Gastroesophageal sphincter (tissue), 4 donors: ENCODE measurements at regions not wholly inside any gene's neighbourhood (a gene's known extent, or its start where the extent isn't known, plus 50 kb on each side); places are given as distances from the start of the nearest gene placed in this dataset.

Experiments used
- ATAC-seq: fragments of 150-250 bp; one replicate; pipeline ENCODE4 v1.9.1; 2016; ENCODE audit warnings: mild to moderate bottlenecking, moderate library complexity
- H3K27ac ChIP-seq, 4 donors: fragments of 200-600 bp; sonication (generic) in 3 of 4; 1 replicate in 3 of 4; 2 replicates in 1 of 4; pipeline ENCODE4 v1.5.1; 2016 to 2019
- H3K27me3 ChIP-seq: fragments of 200-600 bp; sonication (generic); one replicate; pipeline ENCODE4 v1.5.1; 2019
- H3K36me3 ChIP-seq, 2 donors: fragments of 200-600 bp; sonication (generic); one replicate each; pipeline ENCODE4 v1.5.1; 2019; ENCODE audit warnings: control low read depth in 1 of 2
- H3K4me1 ChIP-seq, 3 donors: fragments of 200-600 bp; sonication (generic); 1 replicate in 2 of 3; 2 replicates in 1 of 3; pipeline ENCODE4 v1.5.1; 2016 to 2019; ENCODE audit warnings: control low read depth in 2 of 3
- H3K4me3 ChIP-seq, 2 donors: fragments of 200-600 bp; sonication (generic); one replicate each; pipeline ENCODE4 v1.5.1; 2019; ENCODE audit warnings: mild to moderate bottlenecking in 1 of 2, moderate library complexity in 1 of 2
- H3K9me3 ChIP-seq, 3 donors: fragments of 200-600 bp; sonication (generic); one replicate each; pipeline ENCODE4 v1.5.1; 2017 to 2019; ENCODE audit warnings: control low read depth in 2 of 3
- CTCF ChIP-seq, 4 experiments: fragments of 200-600 bp in 2 of 4; fragments of 450-650 bp in 2 of 4; sonication (generic) in 1 of 4; IDR thresholded peaks; one replicate each; pipeline ENCODE4 v1.5.1; 2017 to 2019; ENCODE audit warnings: antibody characterized with exemption in 4 of 4, mild to moderate bottlenecking in 2 of 4, moderate library complexity in 2 of 4
- EP300 ChIP-seq: sonication (generic); formaldehyde crosslinking; IDR thresholded peaks from one replicate; pipeline ENCODE4 v1.6.1; 2017; ENCODE audit warnings: antibody characterized with exemption, mild to moderate bottlenecking
- POLR2A ChIP-seq, 2 donors: fragments of 450-650 bp; IDR thresholded peaks; one replicate each; pipeline ENCODE4 v1.6.1; 2017; ENCODE audit warnings: antibody characterized with exemption in 2 of 2, mild to moderate bottlenecking in 2 of 2, moderate library complexity in 1 of 2
- POLR2AphosphoS5 ChIP-seq: sonication (generic); formaldehyde crosslinking; IDR thresholded peaks from one replicate; pipeline ENCODE4 v1.6.1; 2017; ENCODE audit warnings: antibody characterized with exemption
- WGBS, 2 donors: methylation state at CpG; one replicate each; pipeline ENCODE4 v1.1.5; 2018; ENCODE audit warnings: low coverage in 1 of 2; 5-methylcytosine and 5-hydroxymethylcytosine counted together

- H3K4me1 ChIP-seq, result no peaks in the 10 kb centered on the region
- H3K9me3 ChIP-seq, result no peaks in the 10 kb centered on the region
- no peaks in the 10 kb centered on the region for H3K27me3 ChIP-seq
- H3K4me3 ChIP-seq, result no peak overlapping the region
- H3K27ac ChIP-seq, result no peak overlapping the region
- TF ChIP-seq EP300, result no peak
- no peak for TF ChIP-seq POLR2A (IDR thresholded peaks at IDR 0.05)
- TF ChIP-seq CTCF (IDR thresholded peaks at IDR 0.05), result no peak
- TF ChIP-seq POLR2AphosphoS5, result no peak
- ATAC-seq, result no peak
- no peaks in the 10 kb centered on the region for H3K36me3 ChIP-seq
- 80% methylated on average over 1 of the region's 6 CpGs; no CpG with 5 or more reads in 1 of the 2 donors for WGBS, 2 donors
Measured at GRCh38 chrX:65253817-65254216, 277.6 kb upstream of the ZC4H2 start.

GRCh38 chrX:65241059-65241721 lies 264.9 kb upstream of the ZC4H2 start:
- ATAC-seq, result no peak
- 87% methylated on average over 3 of the region's 4 CpGs; no CpG with 5 or more reads in 1 of the 2 donors for WGBS, 2 donors
- Histone ChIP-seq H3K27ac (no peak overlapping the region), H3K9me3 (peaks cover 0 to 53% (median 0%) of the 10 kb centered on the region in 3 donors), H3K27me3 (no peaks in the 10 kb centered on the region), H3K4me3 (no peak overlapping the region), H3K4me1 (no peaks in the 10 kb centered on the region), H3K36me3 (no peaks in the 10 kb centered on the region)
- TF ChIP-seq POLR2AphosphoS5, result no peak
- no peak for TF ChIP-seq POLR2A (IDR thresholded peaks at IDR 0.05)
- TF ChIP-seq CTCF (IDR thresholded peaks at IDR 0.05), result no peak
- no peak for TF ChIP-seq EP300

- H3K9me3 ChIP-seq, result no peaks in the 10 kb centered on the region
- H3K4me1 ChIP-seq, result no peaks in the 10 kb centered on the region
- no peak overlapping the region for H3K4me3 ChIP-seq
- no peaks in the 10 kb centered on the region for H3K27me3 ChIP-seq
- TF ChIP-seq CTCF (IDR thresholded peaks at IDR 0.05) (no peak), EP300 (no peak), POLR2A (IDR thresholded peaks at IDR 0.05) (no peak), POLR2AphosphoS5 (no peak)
- WGBS, 2 donors, result 80% methylated on average over 1 of the region's 3 CpGs; no CpG with 5 or more reads in 1 of the 2 donors
- no peak for ATAC-seq
- no peak overlapping the region for H3K27ac ChIP-seq
- no peaks in the 10 kb centered on the region for H3K36me3 ChIP-seq
Measured at GRCh38 chrX:65203545-65203944, 227.3 kb upstream of the ZC4H2 start.

- 0 to 6% methylated on average over 1 to 11 of the region's 14 CpGs for WGBS, 2 donors
- H3K36me3 ChIP-seq, result no peaks in the 10 kb centered on the region
- ATAC-seq, result no peak
- H3K4me3 ChIP-seq, result no peak overlapping the region
- H3K9me3 ChIP-seq, result no peaks in the 10 kb centered on the region
- H3K4me1 ChIP-seq, result peaks cover 0 to 11% (median 0%) of the 10 kb centered on the region in 3 donors
- no peak overlapping the region for H3K27ac ChIP-seq
- H3K27me3 ChIP-seq, result no peaks in the 10 kb centered on the region
- no peak for TF ChIP-seq POLR2A (IDR thresholded peaks at IDR 0.05)
- TF ChIP-seq EP300, result no peak
- no peak for TF ChIP-seq POLR2AphosphoS5
- TF ChIP-seq CTCF (IDR thresholded peaks at IDR 0.05), result peak in 3 of 4 experiments; percentile 16 to 53 (median 25)
Measured at GRCh38 chrX:65196758-65197360, 220.6 kb upstream of the ZC4H2 start.

- H3K9me3 ChIP-seq, result no peaks in the 10 kb centered on the region
- no peak for TF ChIP-seq POLR2A (IDR thresholded peaks at IDR 0.05)
- no peak for TF ChIP-seq POLR2AphosphoS5
- no peak for TF ChIP-seq CTCF (IDR thresholded peaks at IDR 0.05)
- TF ChIP-seq EP300, result no peak
- WGBS, 2 donors, result 33% methylated on average over 1 of the region's 1 CpG; no CpG with 5 or more reads in 1 of the 2 donors
- no peak overlapping the region for H3K27ac ChIP-seq
- H3K36me3 ChIP-seq, result no peaks in the 10 kb centered on the region
- no peak overlapping the region for H3K4me3 ChIP-seq
- no peaks in the 10 kb centered on the region for H3K27me3 ChIP-seq
- peaks cover 0 to 11% (median 0%) of the 10 kb centered on the region in 3 donors for H3K4me1 ChIP-seq
- ATAC-seq, result no peak
Measured at GRCh38 chrX:65195621-65196020, 219.4 kb upstream of the ZC4H2 start.
